ENCODE measurements at regions not wholly inside any gene's neighbourhood (a gene's known extent, or its start where the extent isn't known, plus 50 kb on each side); places are given as distances from the start of the nearest gene placed in this dataset.
"Not testable (repeated sequence)": the region's sequence is repeated elsewhere in the genome, so short reads cannot be mapped to it uniquely, and the experiment has no call there.

GRCh38 chr13:103640606-103641005, 574.4 kb upstream of the SLC10A2 start:
- no peak for DNase-seq

- DNase-seq: no peak
Measured at GRCh38 chr13:103639326-103639725, 573.1 kb upstream of the SLC10A2 start.

GRCh38 chr13:103638706-103639105, 572.5 kb upstream of the SLC10A2 start:
- no peak for DNase-seq

DNA sequence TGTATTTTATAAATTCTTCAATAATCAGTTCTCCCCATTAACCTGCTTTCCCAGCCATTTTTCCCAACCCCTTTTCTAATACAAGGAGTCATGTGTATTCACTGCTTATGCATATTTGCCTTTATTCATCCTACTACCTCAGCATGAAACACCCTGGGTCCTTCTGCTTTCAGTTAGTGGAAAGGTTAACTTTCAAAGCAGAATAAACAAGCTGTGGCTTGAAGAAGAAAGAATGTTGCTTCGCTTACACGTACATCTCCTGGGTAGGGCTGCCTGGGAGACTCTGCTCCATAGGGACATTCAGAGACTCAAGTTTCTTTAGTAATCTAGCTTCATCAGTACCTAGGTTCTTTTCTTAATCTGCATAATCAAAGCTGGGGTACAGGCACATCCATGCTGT, 567.8 kb upstream of the SLC10A2 start:
- DNase-seq: no peak

DNA sequence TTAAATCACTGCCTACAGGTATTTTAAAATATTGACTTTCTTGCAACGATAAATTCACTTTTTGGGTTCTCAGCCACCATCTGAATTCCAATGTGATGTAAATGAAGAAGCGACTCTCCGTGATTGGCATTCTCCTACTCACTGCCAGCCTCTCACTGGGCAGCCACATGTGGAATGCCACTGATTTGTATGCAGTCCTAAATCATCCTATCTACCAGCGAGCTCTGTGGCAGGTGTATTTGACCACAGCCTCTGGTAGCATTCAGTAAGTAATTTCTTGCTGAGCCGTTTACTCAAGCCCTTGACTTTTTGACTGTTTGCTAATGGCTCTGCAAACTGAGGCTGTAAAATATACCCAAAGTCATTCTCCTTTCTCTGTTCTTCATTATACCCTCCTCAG, 559.0 kb upstream of the SLC10A2 start:
- no peak for DNase-seq

DNA sequence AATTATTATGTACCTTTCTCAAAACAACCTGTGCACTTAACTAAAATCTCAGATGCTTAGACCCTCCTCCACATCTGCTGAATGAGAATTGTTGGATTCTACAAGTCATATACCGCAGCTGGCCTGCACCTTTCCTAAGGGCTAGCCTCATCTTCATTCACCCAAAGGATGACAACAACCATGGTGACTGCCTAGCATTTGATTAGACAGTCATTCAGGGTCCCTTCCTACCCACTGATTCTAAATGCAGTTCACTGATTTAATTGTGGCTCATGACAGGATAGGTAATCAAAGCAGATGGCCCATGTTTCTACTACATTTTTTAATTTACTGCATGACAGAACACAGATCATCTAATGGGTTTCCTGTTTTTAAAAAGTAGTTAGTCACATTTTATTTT, 551.9 kb upstream of the SLC10A2 start:
- DNase-seq: no peak

- no peak for DNase-seq
Measured at GRCh38 chr13:103615771-103616170, 549.6 kb upstream of the SLC10A2 start.

DNA sequence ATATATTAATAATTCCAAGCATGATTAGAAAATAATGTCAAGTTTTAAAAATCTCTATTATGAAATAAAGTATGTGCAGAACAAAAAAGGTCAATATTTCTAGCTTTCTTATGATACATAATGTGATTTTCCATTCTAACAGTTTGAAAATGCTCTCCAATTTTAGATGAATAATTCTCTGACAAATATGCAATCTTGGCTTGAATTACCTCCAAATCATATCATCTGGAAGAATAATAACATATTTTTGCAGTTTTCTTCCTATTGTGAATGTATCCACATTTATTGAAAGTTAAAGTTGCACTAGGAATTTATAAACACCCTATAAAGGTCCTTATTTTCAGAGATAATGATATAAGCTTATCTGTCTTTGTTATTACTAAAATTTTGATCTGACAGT, 548.5 kb upstream of the SLC10A2 start:
- DNase-seq: no peak

DNA sequence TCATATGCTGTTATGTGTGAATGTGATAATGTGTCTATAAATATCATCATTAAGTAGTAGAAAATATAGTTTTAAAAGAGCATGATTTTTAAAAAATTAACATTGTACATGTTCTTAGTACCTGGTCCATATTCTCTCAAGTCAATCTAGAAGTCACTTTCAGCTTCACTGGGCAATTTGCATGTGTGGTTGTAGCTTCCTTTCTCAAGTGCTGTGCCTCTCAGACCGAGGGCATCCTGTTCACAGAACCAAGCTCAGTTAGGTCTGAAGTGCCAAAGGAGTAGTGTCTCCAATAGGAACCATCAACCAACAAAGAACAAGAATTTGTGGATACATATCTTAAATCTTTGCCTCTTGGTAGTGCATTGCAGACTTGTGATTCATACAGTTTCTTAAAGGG, 541.8 kb upstream of the SLC10A2 start:
- DNase-seq: no peak

DNA sequence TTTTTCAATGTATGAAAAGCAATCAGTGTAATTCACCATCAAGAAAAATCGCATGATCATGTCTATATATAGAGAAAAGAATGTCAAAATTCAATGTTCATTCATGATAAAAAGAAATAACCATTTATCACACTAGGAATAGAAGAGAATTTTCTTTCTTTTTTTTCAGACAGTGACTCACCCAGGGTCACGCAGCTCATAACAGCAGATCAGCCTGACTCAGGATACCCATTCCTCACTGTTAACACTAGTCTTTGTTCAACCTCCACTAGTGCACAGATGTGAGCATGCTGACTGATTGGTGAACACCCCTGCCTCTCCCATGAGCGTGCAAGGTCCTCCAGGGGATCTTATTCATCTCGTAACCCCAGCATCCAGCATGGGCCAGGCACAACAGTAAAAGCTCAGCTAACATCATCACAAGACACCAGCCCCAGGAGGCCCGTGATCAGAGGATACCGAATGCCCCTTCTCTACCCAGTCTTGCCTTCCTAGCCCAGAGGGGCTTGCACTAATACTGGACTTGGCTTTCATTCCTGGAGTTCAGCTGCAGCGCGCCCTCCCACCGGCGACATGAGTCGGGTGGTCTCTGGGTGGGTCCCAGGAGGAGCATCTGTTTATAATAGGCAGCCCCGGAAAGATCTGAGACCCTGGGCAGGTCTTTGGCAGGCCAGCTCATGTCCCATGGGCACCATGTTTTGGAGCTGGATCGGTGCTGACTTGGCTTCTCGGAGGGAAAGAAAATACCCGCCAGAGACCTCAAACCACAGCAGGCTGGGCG, 539.5 kb upstream of the SLC10A2 start:
- DNase-seq: no peak

- DNase-seq: not testable (repeated sequence)
Measured at GRCh38 chr13:103599870-103600269, 533.7 kb upstream of the SLC10A2 start.

GRCh38 chr13:103598671-103599070, 532.5 kb upstream of the SLC10A2 start:
- DNase-seq: no peak

GRCh38 chr13:103573446-103573845, 507.2 kb upstream of the SLC10A2 start:
- DNase-seq: no peak

GRCh38 chr13:103568314-103568713, 502.1 kb upstream of the SLC10A2 start:
- DNase-seq: no peak

DNA sequence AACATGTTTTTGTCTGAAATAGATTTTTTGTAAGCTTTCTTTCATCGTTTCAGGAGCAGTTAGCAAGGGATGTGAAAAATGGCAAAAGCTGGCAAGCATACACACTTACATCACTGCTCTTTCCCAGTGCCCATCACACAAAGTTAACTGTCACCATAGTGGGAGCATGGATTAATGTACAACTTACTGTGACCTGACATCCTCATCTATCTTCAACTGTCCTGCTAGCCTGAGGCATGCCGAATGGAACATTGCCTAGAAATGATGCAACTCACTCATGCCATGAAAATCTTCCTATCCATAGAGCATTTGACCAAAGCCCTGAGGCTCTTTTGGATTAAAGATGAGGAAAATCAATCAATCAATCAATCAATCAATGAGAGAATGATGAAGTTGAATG, 491.7 kb upstream of the SLC10A2 start:
- DNase-seq: no peak

- no peak for DNase-seq
Measured at GRCh38 chr13:103556681-103557080, 490.5 kb upstream of the SLC10A2 start.

DNA sequence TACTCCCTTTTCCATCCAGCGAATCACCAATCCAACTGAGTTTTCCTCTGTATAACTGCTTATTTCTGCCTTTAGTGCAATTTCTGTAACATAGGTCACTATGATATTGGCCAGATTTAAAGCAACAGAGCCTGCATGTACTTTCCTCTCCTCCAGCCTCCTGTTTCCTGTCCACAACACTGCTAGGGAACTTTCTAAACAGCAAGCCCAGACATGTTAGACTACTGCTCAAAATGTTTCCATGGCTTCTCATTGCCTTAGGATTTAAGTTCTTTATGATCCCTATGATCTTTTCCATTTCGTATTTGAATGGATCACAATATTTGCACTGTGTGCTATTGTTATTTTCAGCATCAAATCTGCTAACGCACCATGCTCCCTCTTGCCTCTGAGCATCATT, 481.7 kb upstream of the SLC10A2 start:
- no peak for DNase-seq

DNA sequence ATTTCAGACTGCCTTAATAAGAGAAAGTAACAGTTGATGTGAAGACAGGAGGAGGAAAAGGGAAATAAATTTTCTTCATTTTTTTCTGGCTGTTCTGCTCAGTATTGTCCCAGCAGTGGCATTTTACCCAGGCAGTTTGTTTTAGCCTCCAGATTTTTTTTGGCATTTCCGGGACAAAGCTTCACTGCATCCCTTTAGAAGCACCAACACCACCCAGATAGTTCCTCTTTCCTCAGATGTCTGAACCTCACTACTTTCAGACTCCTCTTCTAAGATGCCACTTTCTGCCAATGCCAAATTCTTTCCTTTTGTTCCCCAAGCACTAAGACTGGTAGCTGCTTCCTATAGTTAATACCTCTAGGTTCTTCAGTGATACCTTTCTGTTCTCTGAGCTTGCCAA, 480.1 kb upstream of the SLC10A2 start:
- no peak for DNase-seq

DNA sequence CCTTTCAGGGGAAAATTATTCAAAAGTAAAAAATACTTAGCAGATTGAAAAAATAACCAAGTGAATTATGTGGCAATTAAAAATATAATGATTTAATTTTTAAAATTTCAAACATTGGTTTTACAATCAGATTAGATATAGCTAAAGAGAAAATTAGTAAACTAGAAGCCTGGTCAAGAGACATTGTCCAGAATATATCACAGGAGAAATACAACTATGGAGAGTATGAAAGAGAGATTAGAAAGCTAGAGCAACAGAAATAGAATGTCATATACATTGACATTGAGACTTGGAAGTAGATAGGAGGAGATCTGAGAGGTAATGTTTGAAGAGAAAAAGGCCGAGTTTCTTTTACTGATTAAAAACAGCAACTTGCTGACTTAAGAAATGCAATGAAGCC, 476.4 kb upstream of the SLC10A2 start:
- no peak for DNase-seq

DNA sequence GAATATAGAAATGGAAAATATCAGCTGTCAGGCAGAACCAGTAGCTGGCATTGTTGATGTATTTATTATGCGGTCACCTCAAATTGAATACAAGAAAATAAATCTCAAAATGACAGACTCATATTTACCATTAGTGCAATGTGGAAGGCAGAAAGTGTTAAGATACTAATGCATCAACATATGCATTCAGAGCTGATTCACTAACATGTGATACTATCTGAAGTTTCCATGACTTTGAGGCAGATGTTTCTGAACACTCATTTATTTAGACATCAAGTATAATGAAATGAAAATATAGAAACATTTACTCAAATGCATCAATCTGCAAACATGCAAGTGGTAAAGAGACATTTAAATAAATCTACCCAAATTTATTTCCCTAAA, 474.2 kb upstream of the SLC10A2 start:
- no peak for DNase-seq

- no peak for DNase-seq
Measured at GRCh38 chr13:103539721-103540381, 473.6 kb upstream of the SLC10A2 start.

GRCh38 chr13:103539265-103539664, 473.0 kb upstream of the SLC10A2 start:
- no peak for DNase-seq

DNA sequence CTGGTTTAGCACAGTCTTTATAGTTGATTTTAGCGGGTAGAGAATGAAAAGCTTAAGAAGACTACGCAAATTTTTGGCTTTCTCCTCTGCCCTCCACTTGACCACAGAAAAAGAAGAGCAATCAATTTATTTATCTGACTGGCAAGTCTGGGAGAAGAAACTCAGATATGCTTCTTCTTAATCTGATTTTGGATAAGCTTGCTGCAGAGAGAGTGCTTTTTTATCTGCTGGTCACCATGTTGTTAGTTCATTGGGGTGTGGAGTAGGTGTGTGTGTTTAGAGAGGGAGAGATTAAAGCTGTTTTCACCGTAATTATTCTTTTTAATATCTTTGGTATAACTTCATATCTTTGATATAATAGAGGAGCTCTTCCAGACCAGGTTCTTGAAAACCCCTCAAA, 471.4 kb upstream of the SLC10A2 start:
- DNase-seq: no peak

DNA sequence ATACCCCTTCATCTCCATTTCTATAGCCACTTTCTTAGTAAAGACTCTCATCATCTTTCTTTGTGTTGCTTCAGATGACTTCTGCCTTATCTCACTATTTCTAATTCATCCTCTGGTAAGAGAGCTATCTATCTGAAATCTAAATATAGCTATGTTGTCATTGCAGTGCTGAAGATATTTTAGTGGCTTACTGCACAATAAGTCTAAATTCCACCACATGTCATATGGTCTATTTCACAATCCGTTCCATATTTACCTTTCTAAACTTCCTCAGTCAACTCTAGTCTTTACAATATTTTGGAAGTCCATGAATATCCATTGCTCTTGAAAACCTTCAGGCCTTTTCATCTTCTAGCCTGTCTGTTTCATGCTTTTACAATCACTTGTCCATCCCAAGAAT, 465.1 kb upstream of the SLC10A2 start:
- DNase-seq: no peak

- no peak for DNase-seq
Measured at GRCh38 chr13:103528437-103528836, 462.2 kb upstream of the SLC10A2 start.

Data from hippocampal formation (tissue), 2 donors.